Mucosa of descending colon (tissue), 3 donors: ENCODE measurements at regions not wholly inside any gene's neighbourhood (a gene's known extent, or its start where the extent isn't known, plus 50 kb on each side); places are given as distances from the start of the nearest gene placed in this dataset.

Experiments used
- ATAC-seq: fragments of 200-7000 bp; cut with Tn5 transposase; one replicate; pipeline ENCODE4 v1.9.1; 2020; ENCODE audit warnings: mild to moderate bottlenecking, moderate library complexity
- DNase-seq, 3 donors: peaks; one replicate each; pipeline ENCODE4 v3.0.0-alpha.2; 2020
- H3K36me3 ChIP-seq: fragments of 200-600 bp; one replicate; pipeline ENCODE4 v1.8.0; 2021; ENCODE audit warnings: low read depth, mild to moderate bottlenecking
- H3K4me1 ChIP-seq: fragments of 200-600 bp; one replicate; pipeline ENCODE4 v1.8.0; 2021; ENCODE audit warnings: low read depth, mild to moderate bottlenecking
- H3K4me3 ChIP-seq: fragments of 200-600 bp; one replicate; pipeline ENCODE4 v1.8.0; 2021; ENCODE audit warnings: mild to moderate bottlenecking
- H3K9me3 ChIP-seq: fragments of 200-600 bp; one replicate; pipeline ENCODE4 v1.8.0; 2021; ENCODE audit warnings: mild to moderate bottlenecking
- CTCF ChIP-seq: fragments of 200-600 bp; IDR thresholded peaks from one replicate; pipeline ENCODE4 v1.8.0; 2022; ENCODE audit warnings: antibody characterized with exemption, mild to moderate bottlenecking
- intact Hi-C, 2 donors: fragments of 100-400 bp; cut with DNase I in 1 of 2; cut with micrococcal nuclease in 1 of 2; formaldehyde crosslinking; loops; one replicate each; pipeline versions ENCODE4 v1.11.0 to v1.11.1; 2022; cut with DNase I, micrococcal nuclease
- donor health status: DM: no; HTN: no; CAD: no; lungs with moderate emphysema.
- donor health status: DM: no; HTN: no; CAD: no.
- donor health status: DM: no; HTN: yes; CAD: no.

- no peaks in the 10 kb centered on the region for H3K9me3 ChIP-seq
- intact Hi-C loops: no loop called here
- TF ChIP-seq CTCF: no peak
- no peaks in the 10 kb centered on the region for H3K4me1 ChIP-seq
- DNase-seq: no peak
- no peak for ATAC-seq
- no peak overlapping the region for H3K4me3 ChIP-seq
- no peaks in the 10 kb centered on the region for H3K36me3 ChIP-seq
Measured at GRCh38 chr12:113548467-113548866, 76.8 kb upstream of the LHX5 start.

- Histone ChIP-seq H3K4me3 (no peak overlapping the region), H3K36me3 (no peaks in the 10 kb centered on the region), H3K4me1 (no peaks in the 10 kb centered on the region), H3K9me3 (no peaks in the 10 kb centered on the region)
- ATAC-seq: no peak
- no peak for TF ChIP-seq CTCF
- no peak for DNase-seq
- intact Hi-C loops: no loop called here
Measured at GRCh38 chr12:113546916-113547863, 75.5 kb upstream of the LHX5 start.

- TF ChIP-seq CTCF: no peak
- intact Hi-C loops: no loop called here
- ATAC-seq: no peak
- Histone ChIP-seq H3K4me3 (no peak overlapping the region), H3K36me3 (no peaks in the 10 kb centered on the region), H3K9me3 (no peaks in the 10 kb centered on the region), H3K4me1 (no peaks in the 10 kb centered on the region)
- DNase-seq: no peak
Measured at GRCh38 chr12:113537751-113538087, 66.0 kb upstream of the LHX5 start.

GRCh38 chr12:113537046-113537750 is 65.5 kb upstream of the LHX5 start:
- Histone ChIP-seq H3K4me3 (no peak overlapping the region), H3K36me3 (no peaks in the 10 kb centered on the region), H3K4me1 (no peaks in the 10 kb centered on the region), H3K9me3 (no peaks in the 10 kb centered on the region)
- intact Hi-C loops: no loop called here
- DNase-seq: no peak
- no peak for ATAC-seq
- TF ChIP-seq CTCF: no peak

- H3K36me3 ChIP-seq: no peaks in the 10 kb centered on the region
- no peak for TF ChIP-seq CTCF
- H3K4me1 ChIP-seq: no peaks in the 10 kb centered on the region
- DNase-seq (no peak), ATAC-seq (no peak)
- no peak overlapping the region for H3K4me3 ChIP-seq
- no peaks in the 10 kb centered on the region for H3K9me3 ChIP-seq
- intact Hi-C loops: no loop called here
Measured at GRCh38 chr12:113535100-113535499, 63.4 kb upstream of the LHX5 start.
